ENCODE measurements at regions not wholly inside any gene's neighbourhood (a gene's known extent, or its start where the extent isn't known, plus 50 kb on each side); places are given as distances from the start of the nearest gene placed in this dataset.

- in situ Hi-C loops (cut with MboI; ENCODE audit: low pct_ligation_motif_present in 1 of 4, low pct_unique_long_range_greater_than_20kb in 1 of 4, low sequenced_read_pairs in 3 of 4) (no loop called here), intact Hi-C loops (cut with DNase I; ENCODE audit: low total_unique reads) (no loop called here)
- H3K36me3 ChIP-seq: no peaks in the 10 kb centered on the region
- TF ChIP-seq POLR2AphosphoS5 (IDR thresholded peaks at IDR 0.05) (no peak), EP300 (IDR thresholded peaks at IDR 0.05; ENCODE audit: low read depth) (no peak), CTCF (IDR thresholded peaks at IDR 0.05) (no peak), POLR2A (IDR thresholded peaks at IDR 0.05) (no peak)
- no peaks in the 10 kb centered on the region for H3K4me1 ChIP-seq
- DNase-seq: no peak
- H3K27ac ChIP-seq: no peak overlapping the region
- WGBS, 2 donors (ENCODE audit: low coverage in 1 of 2): 64 to 80% methylated on average over 2 to 3 of the region's 3 CpGs
- no peak overlapping the region for H3K4me3 ChIP-seq
- H3K9me3 ChIP-seq: no peaks in the 10 kb centered on the region
- no peaks in the 10 kb centered on the region for H3K27me3 ChIP-seq
Measured at GRCh38 chr12:108017472-108018057, 111.5 kb upstream of the WSCD2 start.

- Histone ChIP-seq H3K27me3 (no peaks in the 10 kb centered on the region), H3K4me1 (no peaks in the 10 kb centered on the region), H3K27ac (no peak overlapping the region), H3K9me3 (no peaks in the 10 kb centered on the region), H3K36me3 (no peaks in the 10 kb centered on the region), H3K4me3 (no peak overlapping the region)
- in situ Hi-C loops (cut with MboI; ENCODE audit: low pct_ligation_motif_present in 1 of 4, low pct_unique_long_range_greater_than_20kb in 1 of 4, low sequenced_read_pairs in 3 of 4) (no loop called here), intact Hi-C loops (cut with DNase I; ENCODE audit: low total_unique reads) (loop anchor here (5.0 kb wide), 1 partner anchor 368 kb away; no protein-coding TSS in a partner anchor)
- TF ChIP-seq POLR2A (IDR thresholded peaks at IDR 0.05): no peak
- TF ChIP-seq POLR2AphosphoS5 (IDR thresholded peaks at IDR 0.05): no peak
- no peak for TF ChIP-seq EP300 (IDR thresholded peaks at IDR 0.05; ENCODE audit: low read depth)
- no peak for TF ChIP-seq CTCF (IDR thresholded peaks at IDR 0.05)
- DNase-seq: no peak
- WGBS, 2 donors (ENCODE audit: low coverage in 1 of 2): 40% methylated on average over 2 of the region's 2 CpGs; no CpG with 5 or more reads in 1 of the 2 donors
Measured at GRCh38 chr12:108019862-108020261, 109.2 kb upstream of the WSCD2 start.

- WGBS, 2 donors (ENCODE audit: low coverage in 1 of 2): 67 to 68% methylated on average over 1 of the region's 1 CpG
- Histone ChIP-seq H3K27me3 (no peaks in the 10 kb centered on the region), H3K27ac (no peak overlapping the region), H3K4me1 (no peaks in the 10 kb centered on the region), H3K4me3 (no peak overlapping the region), H3K36me3 (no peaks in the 10 kb centered on the region), H3K9me3 (no peaks in the 10 kb centered on the region)
- in situ Hi-C loops (cut with MboI; ENCODE audit: low pct_ligation_motif_present in 1 of 4, low pct_unique_long_range_greater_than_20kb in 1 of 4, low sequenced_read_pairs in 3 of 4) (no loop called here), intact Hi-C loops (cut with DNase I; ENCODE audit: low total_unique reads) (loop anchor here (5.0 kb wide), 1 partner anchor 369 kb away; no protein-coding TSS in a partner anchor)
- no peak for TF ChIP-seq POLR2A (IDR thresholded peaks at IDR 0.05)
- DNase-seq: no peak
Measured at GRCh38 chr12:108021141-108021540, 107.9 kb upstream of the WSCD2 start.

GRCh38 chr12:108021949-108022522 lies 107.1 kb upstream of the WSCD2 start:
- no peaks in the 10 kb centered on the region for H3K9me3 ChIP-seq
- H3K27me3 ChIP-seq: no peaks in the 10 kb centered on the region
- in situ Hi-C loops (cut with MboI; ENCODE audit: low pct_ligation_motif_present in 1 of 4, low pct_unique_long_range_greater_than_20kb in 1 of 4, low sequenced_read_pairs in 3 of 4) (no loop called here), intact Hi-C loops (cut with DNase I; ENCODE audit: low total_unique reads) (loop anchor here (5.0 kb wide), 1 partner anchor 370 kb away; no protein-coding TSS in a partner anchor)
- TF ChIP-seq POLR2AphosphoS5 (IDR thresholded peaks at IDR 0.05) (no peak), CTCF (IDR thresholded peaks at IDR 0.05) (no peak), POLR2A (IDR thresholded peaks at IDR 0.05) (no peak), EP300 (IDR thresholded peaks at IDR 0.05; ENCODE audit: low read depth) (no peak)
- no peaks in the 10 kb centered on the region for H3K4me1 ChIP-seq
- 66 to 92% methylated on average over 1 to 2 of the region's 2 CpGs for WGBS, 2 donors (ENCODE audit: low coverage in 1 of 2)
- H3K36me3 ChIP-seq: no peaks in the 10 kb centered on the region
- no peak for DNase-seq
- H3K27ac ChIP-seq: no peak overlapping the region
- H3K4me3 ChIP-seq: no peak overlapping the region
